Neural cell (in vitro differentiated cells): ENCODE measurements at regions not wholly inside any gene's neighbourhood (a gene's known extent, or its start where the extent isn't known, plus 50 kb on each side); places are given as distances from the start of the nearest gene placed in this dataset.
"Not testable (repeated sequence)": the region's sequence is repeated elsewhere in the genome, so short reads cannot be mapped to it uniquely, and the experiment has no call there.

ENCODE experiments used
- H2AFZ ChIP-seq: fragments of 200-600, 300-800 bp; sonication (generic), shearing (Covaris generic); 2 replicates; pipeline ENCODE4 v1.6.0; 2014; ENCODE audit warnings: low read depth, mild to moderate bottlenecking, antibody characterized with exemption, low read length, moderate library complexity
- H3F3A ChIP-seq: fragments of 200-600 bp; shearing (Covaris generic); 2 replicates; pipeline ENCODE4 v1.6.1; 2016; ENCODE audit warnings: mild to moderate bottlenecking, moderate library complexity, mixed read lengths, antibody characterized with exemption, low read length; ENCODE audit not compliant: insufficient read depth, poor library complexity, severe bottlenecking
- H3K27ac ChIP-seq: fragments of 200-600, 300-800 bp; sonication (generic), shearing (Covaris generic); 2 replicates; pipeline ENCODE4 v1.5.1; 2014; ENCODE audit warnings: mild to moderate bottlenecking, low read length, moderate library complexity
- H3K27me3 ChIP-seq: fragments of 300-800, 200-600 bp; sonication (generic), shearing (Covaris generic); 2 replicates; pipeline ENCODE4 v1.6.0; 2014; ENCODE audit warnings: mild to moderate bottlenecking, low read depth, low read length, moderate library complexity; ENCODE audit not compliant: insufficient read depth
- H3K36me3 ChIP-seq: fragments of 300-800, 200-600 bp; sonication (generic), shearing (Covaris generic); 2 replicates; pipeline ENCODE4 v1.5.1; 2014; ENCODE audit warnings: mild to moderate bottlenecking, antibody characterized with exemption, low read length, moderate library complexity; ENCODE audit not compliant: insufficient read depth
- H3K4me2 ChIP-seq: fragments of 300-800, 200-600 bp; sonication (generic), shearing (Covaris generic); 2 replicates; pipeline ENCODE4 v1.6.0; 2014; ENCODE audit warnings: mild to moderate bottlenecking, low read length
- H3K4me3 ChIP-seq: fragments of 300-800, 200-600 bp; sonication (generic), shearing (Covaris generic); 2 replicates; pipeline ENCODE4 v1.5.1; 2014; ENCODE audit warnings: mild to moderate bottlenecking, low read length, moderate library complexity
- H3K79me2 ChIP-seq: fragments of 200-600 bp; shearing (Covaris generic); replicated peaks from 2 replicates; pipeline ENCODE4 v1.6.0; 2014; ENCODE audit warnings: mild to moderate bottlenecking, low read length, moderate library complexity; ENCODE audit not compliant: insufficient read depth
- H3K9ac ChIP-seq: fragments of 300-800, 200-600 bp; sonication (generic), shearing (Covaris generic); 2 replicates; pipeline ENCODE4 v1.6.1; 2016; ENCODE audit warnings: mild to moderate bottlenecking, low read length, mixed read lengths
- H3K9me2 ChIP-seq: fragments of 200-600 bp; shearing (Covaris generic); 2 replicates; pipeline ENCODE4 v1.6.1; 2016; ENCODE audit warnings: mild to moderate bottlenecking, low read length, mixed read lengths; ENCODE audit not compliant: insufficient read depth
- H3K9me3 ChIP-seq: fragments of 200-600, 300-800 bp; sonication (generic), shearing (Covaris generic); 2 replicates; pipeline ENCODE4 v1.6.1; 2016; ENCODE audit warnings: mild to moderate bottlenecking, mixed run types, low read length, moderate library complexity, mixed read lengths
- H4K20me1 ChIP-seq: fragments of 200-600 bp; shearing (Covaris generic); 2 replicates; pipeline ENCODE4 v1.6.1; 2016; ENCODE audit warnings: mild to moderate bottlenecking, mixed run types; ENCODE audit not compliant: insufficient read depth
- CTCF ChIP-seq: fragments of 450-650 bp; IDR thresholded peaks from 2 replicates; pipeline ENCODE4 v1.5.1; 2014; ENCODE audit warnings: antibody characterized with exemption, mild to moderate bottlenecking, moderate library complexity; ENCODE audit not compliant: poor library complexity, severe bottlenecking
- EP300 ChIP-seq: fragments of 450-650 bp; conservative IDR thresholded peaks from 2 replicates; pipeline ENCODE4 v1.6.1; 2014; ENCODE audit warnings: antibody characterized with exemption, mild to moderate bottlenecking, moderate library complexity; ENCODE audit not compliant: poor library complexity, severe bottlenecking
- EZH2 ChIP-seq: fragments of 200-600, 300-800 bp; shearing (Covaris generic), sonication (generic); IDR thresholded peaks from 2 replicates; pipeline ENCODE4 v1.6.1; 2014; ENCODE audit warnings: antibody characterized with exemption, low read length, borderline replicate concordance, mild to moderate bottlenecking; ENCODE audit not compliant: insufficient read depth, poor library complexity, severe bottlenecking
- MXI1 ChIP-seq: fragments of 450-650 bp; conservative IDR thresholded peaks from 2 replicates; pipeline ENCODE4 v1.6.1; 2014; ENCODE audit warnings: antibody characterized with exemption, mild to moderate bottlenecking; ENCODE audit not compliant: poor library complexity, severe bottlenecking
- POLR2AphosphoS5 ChIP-seq: IDR thresholded peaks from 2 replicates; pipeline ENCODE4 v1.6.1; 2012
- RAD21 ChIP-seq: fragments of 450-650 bp; conservative IDR thresholded peaks from 2 replicates; pipeline ENCODE4 v1.6.1; 2014; ENCODE audit warnings: antibody characterized with exemption, mild to moderate bottlenecking, moderate library complexity
- REST ChIP-seq: IDR thresholded peaks from 2 replicates; pipeline ENCODE4 v1.6.1; 2012; ENCODE audit warnings: borderline replicate concordance
- SMC3 ChIP-seq: fragments of 450-650 bp; conservative IDR thresholded peaks from 2 replicates; pipeline ENCODE4 v1.6.1; 2014; ENCODE audit warnings: antibody characterized with exemption, mild to moderate bottlenecking, moderate library complexity; ENCODE audit not compliant: poor library complexity
- TAF1 ChIP-seq: IDR thresholded peaks from 2 replicates; pipeline ENCODE4 v1.6.1; 2012; ENCODE audit warnings: low read depth

- Histone ChIP-seq H3K4me2 (no peak overlapping the region), H3K9ac (no peak overlapping the region), H3K4me3 (no peak overlapping the region), H3K27ac (no peak overlapping the region), H3K79me2 (no peaks in the 10 kb centered on the region), H3K9me3 (no peaks in the 10 kb centered on the region), H3K9me2 (no peaks in the 10 kb centered on the region), H3K27me3 (no peaks in the 10 kb centered on the region), H3F3A (no peaks in the 10 kb centered on the region), H2AFZ (no peak overlapping the region), H3K36me3 (no peaks in the 10 kb centered on the region), H4K20me1 (no peaks in the 10 kb centered on the region)
- TF ChIP-seq RAD21 (no peak), SMC3 (no peak), MXI1 (no peak), REST (no peak), TAF1 (no peak)
These were observed 417.0 kb upstream of the SLC35B3 start for GRCh38 chr6:8852332-8852731.

GRCh38 chr6:8846680-8847079 is 411.3 kb upstream of the SLC35B3 start:
- H3K79me2 ChIP-seq, H3K36me3 ChIP-seq, H3K9ac ChIP-seq, H3K4me3 ChIP-seq, H2AFZ ChIP-seq, H4K20me1 ChIP-seq, H3F3A ChIP-seq, H3K9me3 ChIP-seq, H3K27me3 ChIP-seq, H3K9me2 ChIP-seq, H3K4me2 ChIP-seq, H3K27ac ChIP-seq: not testable (repeated sequence)

- Histone ChIP-seq H3K36me3 (no peaks in the 10 kb centered on the region), H3K27me3 (no peaks in the 10 kb centered on the region), H3K27ac (no peak overlapping the region), H3K9me2 (no peaks in the 10 kb centered on the region), H3K9me3 (no peaks in the 10 kb centered on the region), H2AFZ (no peak overlapping the region), H3K9ac (no peak overlapping the region), H3K4me3 (no peak overlapping the region), H3K79me2 (no peaks in the 10 kb centered on the region), H3F3A (no peaks in the 10 kb centered on the region), H3K4me2 (no peak overlapping the region), H4K20me1 (no peaks in the 10 kb centered on the region)
- TF ChIP-seq SMC3 (no peak), CTCF (no peak), POLR2AphosphoS5 (no peak), REST (no peak), RAD21 (no peak), EP300 (no peak), MXI1 (no peak), EZH2 (no peak)
These were observed 410.3 kb upstream of the SLC35B3 start for GRCh38 chr6:8845690-8846089.
